ENCODE measurements at regions not wholly inside any gene's neighbourhood (a gene's known extent, or its start where the extent isn't known, plus 50 kb on each side); places are given as distances from the start of the nearest gene placed in this dataset.

GRCh38 chr22:22421392-22421791 lies 87.2 kb downstream of the ZNF280B start (continued):
- TF ChIP-seq YY1 (IDR thresholded peaks at IDR 0.05) (no peak), EGR1 (IDR thresholded peaks at IDR 0.05; ENCODE audit: low read depth in 2 of 2) (no peak), TAF1 (conservative IDR thresholded peaks at IDR 0.05) (no peak), HNF4G (IDR thresholded peaks at IDR 0.05) (no peak), FOXA1 (IDR thresholded peaks at IDR 0.05) (no peak), ZBTB33 (IDR thresholded peaks at IDR 0.05) (no peak)

- H3K4me3 ChIP-seq (ENCODE audit: low read depth in 1 of 3, low read length in 3 of 3) = no peak overlapping the region
- DNase-seq (ENCODE audit: low spot score) = peak; percentile 75
- WGBS = 3% methylated on average over 6 of the region's 6 CpGs
- no peaks in the 10 kb centered on the region for H3K9me3 ChIP-seq (ENCODE audit: control insufficient read depth in 4 of 4, low read length in 3 of 4)
- H3K36me3 ChIP-seq (ENCODE audit: control insufficient read depth in 4 of 4, insufficient read depth in 3 of 4, low read depth in 1 of 4, low read length in 3 of 4) = no peaks in the 10 kb centered on the region
- no peaks in the 10 kb centered on the region for H3K4me1 ChIP-seq (ENCODE audit: control insufficient read depth in 4 of 4, insufficient read depth in 4 of 4, low read length in 3 of 4)
- no peak overlapping the region for H3K27ac ChIP-seq (ENCODE audit: low read depth in 1 of 2, low read length in 2 of 2)
- TF ChIP-seq RAD21 (IDR thresholded peaks at IDR 0.05) = peak; percentile 42 to 66
- no peak for TF ChIP-seq TAF1 (conservative IDR thresholded peaks at IDR 0.05)
- peak; percentile 65 for TF ChIP-seq CTCF (IDR thresholded peaks at IDR 0.05; ENCODE audit: low read depth, low read length, missing input control)
- no peak for TF ChIP-seq HNF4A (conservative IDR thresholded peaks at IDR 0.05)
- TF ChIP-seq RXRA (IDR thresholded peaks at IDR 0.05) = peak in 1 of 2 donors; percentile 26
- no peak for TF ChIP-seq FOXA1 (IDR thresholded peaks at IDR 0.05)
- TF ChIP-seq NR2F2 (IDR thresholded peaks at IDR 0.05) = no peak
- TF ChIP-seq MAX (IDR thresholded peaks at IDR 0.05) = no peak
- no peak for TF ChIP-seq YY1 (IDR thresholded peaks at IDR 0.05)
- H3K9ac ChIP-seq (ENCODE audit: low read depth in 1 of 2, low read length in 2 of 2) = no peak overlapping the region
- H3K27me3 ChIP-seq (ENCODE audit: control insufficient read depth in 4 of 4, insufficient read depth in 4 of 4, low read length in 3 of 4) = peaks cover 0 to 5% (median 0%) of the 10 kb centered on the region in 4 donors
Observed at GRCh38 chr22:22422629-22423112, 85.9 kb downstream of the ZNF280B start.

GRCh38 chr22:22423681-22424080 lies 84.9 kb downstream of the ZNF280B start:
- TF ChIP-seq HNF4G (IDR thresholded peaks at IDR 0.05) = no peak
- no peak for TF ChIP-seq RXRA (IDR thresholded peaks at IDR 0.05)
- no peak for TF ChIP-seq HNF4A (conservative IDR thresholded peaks at IDR 0.05)
- TF ChIP-seq FOXA1 (IDR thresholded peaks at IDR 0.05) = no peak
- TF ChIP-seq REST (IDR thresholded peaks at IDR 0.05) = no peak
- TF ChIP-seq SP1 (IDR thresholded peaks at IDR 0.05) = no peak
- no peaks in the 10 kb centered on the region for H3K36me3 ChIP-seq (ENCODE audit: control insufficient read depth in 4 of 4, insufficient read depth in 3 of 4, low read depth in 1 of 4, low read length in 3 of 4)
- no peaks in the 10 kb centered on the region for H3K4me1 ChIP-seq (ENCODE audit: control insufficient read depth in 4 of 4, insufficient read depth in 4 of 4, low read length in 3 of 4)
- no peak overlapping the region for H3K27ac ChIP-seq (ENCODE audit: low read depth in 1 of 2, low read length in 2 of 2)
- no peak overlapping the region for H3K9ac ChIP-seq (ENCODE audit: low read depth in 1 of 2, low read length in 2 of 2)
- H3K9me3 ChIP-seq (ENCODE audit: control insufficient read depth in 4 of 4, low read length in 3 of 4) = no peaks in the 10 kb centered on the region
- WGBS = 87% methylated on average over 3 of the region's 3 CpGs
- no peak for DNase-seq (ENCODE audit: low spot score)
- H3K27me3 ChIP-seq (ENCODE audit: control insufficient read depth in 4 of 4, insufficient read depth in 4 of 4, low read length in 3 of 4) = peaks cover 0 to 5% (median 0%) of the 10 kb centered on the region in 4 donors
- no peak overlapping the region for H3K4me3 ChIP-seq (ENCODE audit: low read depth in 1 of 3, low read length in 3 of 3)
